PFSK-1 (cell line): ENCODE measurements at regions not wholly inside any gene's neighbourhood (a gene's known extent, or its start where the extent isn't known, plus 50 kb on each side); places are given as distances from the start of the nearest gene placed in this dataset.

Experiments
- FOXP2 ChIP-seq: optimal IDR thresholded peaks from 2 replicates; pipeline ENCODE3; 2011; ENCODE audit warnings: borderline replicate concordance, control low read depth, inconsistent platforms; ENCODE audit not compliant: insufficient read depth; ENCODE audit errors: extremely low read length, extremely low read depth
- POLR2AphosphoS5 ChIP-seq: IDR thresholded peaks from 2 replicates; pipeline ENCODE4 v1.6.1; 2012; ENCODE audit warnings: low read depth, mild to moderate bottlenecking, control low read depth, low read length, moderate library complexity
- SIN3A ChIP-seq: IDR thresholded peaks from 2 replicates; pipeline ENCODE4 v1.6.1; 2012; ENCODE audit warnings: mild to moderate bottlenecking, low read length, moderate library complexity, borderline replicate concordance; ENCODE audit not compliant: insufficient read depth
- TF ChIP-seq, protein P1 (sequence below), 2 experiments: IDR thresholded peaks; 2 replicates each; pipeline versions ENCODE4 v1.6.1 to v1.8.0; 2011 to 2012; ENCODE audit warnings: low read depth in 2 of 2, low read length in 2 of 2, control low read depth in 1 of 2, inconsistent platforms in 1 of 2, mild to moderate bottlenecking in 1 of 2, moderate library complexity in 1 of 2; ENCODE audit not compliant: insufficient read depth in 1 of 2

DNA sequence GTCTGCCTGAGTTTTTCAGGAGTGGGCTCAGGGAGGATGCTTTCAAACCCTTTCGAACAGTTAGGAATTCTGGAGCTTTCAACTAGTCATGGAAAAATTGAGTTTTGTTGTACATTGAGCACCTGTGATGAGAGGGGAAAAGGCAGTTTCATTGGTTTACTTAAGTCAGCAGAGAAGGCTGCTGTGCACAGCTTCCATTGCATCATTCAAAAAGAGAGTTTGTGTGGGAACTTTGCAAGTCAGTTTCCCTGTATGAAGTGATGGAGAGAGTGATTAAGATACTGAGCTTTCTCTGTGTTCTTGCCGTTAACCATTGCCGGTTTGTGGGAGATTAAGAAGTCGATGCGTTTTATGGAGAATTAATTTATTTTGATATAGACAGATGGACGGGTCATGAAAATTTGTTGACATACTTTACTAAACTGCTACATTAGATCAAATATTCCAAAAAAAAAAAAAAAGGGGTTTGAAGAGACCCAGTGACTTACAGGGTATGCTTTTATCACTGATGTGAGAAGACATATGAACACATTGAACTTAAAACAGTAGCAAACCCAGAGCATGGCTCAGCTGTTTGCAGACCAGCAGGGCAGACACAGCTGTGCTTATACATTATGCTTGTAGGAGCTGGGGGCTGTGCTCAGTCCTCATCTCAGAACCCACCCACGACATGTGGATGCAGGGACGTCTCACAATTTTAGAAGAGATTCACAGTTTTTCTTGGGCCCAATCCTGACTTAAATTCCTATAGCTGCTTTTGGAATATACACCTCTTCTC lies 234.1 kb downstream of the SOX4 start:
- TF ChIP-seq SIN3A (no peak), POLR2AphosphoS5 (no peak), FOXP2 (no peak)
- TF ChIP-seq, protein P1, sequence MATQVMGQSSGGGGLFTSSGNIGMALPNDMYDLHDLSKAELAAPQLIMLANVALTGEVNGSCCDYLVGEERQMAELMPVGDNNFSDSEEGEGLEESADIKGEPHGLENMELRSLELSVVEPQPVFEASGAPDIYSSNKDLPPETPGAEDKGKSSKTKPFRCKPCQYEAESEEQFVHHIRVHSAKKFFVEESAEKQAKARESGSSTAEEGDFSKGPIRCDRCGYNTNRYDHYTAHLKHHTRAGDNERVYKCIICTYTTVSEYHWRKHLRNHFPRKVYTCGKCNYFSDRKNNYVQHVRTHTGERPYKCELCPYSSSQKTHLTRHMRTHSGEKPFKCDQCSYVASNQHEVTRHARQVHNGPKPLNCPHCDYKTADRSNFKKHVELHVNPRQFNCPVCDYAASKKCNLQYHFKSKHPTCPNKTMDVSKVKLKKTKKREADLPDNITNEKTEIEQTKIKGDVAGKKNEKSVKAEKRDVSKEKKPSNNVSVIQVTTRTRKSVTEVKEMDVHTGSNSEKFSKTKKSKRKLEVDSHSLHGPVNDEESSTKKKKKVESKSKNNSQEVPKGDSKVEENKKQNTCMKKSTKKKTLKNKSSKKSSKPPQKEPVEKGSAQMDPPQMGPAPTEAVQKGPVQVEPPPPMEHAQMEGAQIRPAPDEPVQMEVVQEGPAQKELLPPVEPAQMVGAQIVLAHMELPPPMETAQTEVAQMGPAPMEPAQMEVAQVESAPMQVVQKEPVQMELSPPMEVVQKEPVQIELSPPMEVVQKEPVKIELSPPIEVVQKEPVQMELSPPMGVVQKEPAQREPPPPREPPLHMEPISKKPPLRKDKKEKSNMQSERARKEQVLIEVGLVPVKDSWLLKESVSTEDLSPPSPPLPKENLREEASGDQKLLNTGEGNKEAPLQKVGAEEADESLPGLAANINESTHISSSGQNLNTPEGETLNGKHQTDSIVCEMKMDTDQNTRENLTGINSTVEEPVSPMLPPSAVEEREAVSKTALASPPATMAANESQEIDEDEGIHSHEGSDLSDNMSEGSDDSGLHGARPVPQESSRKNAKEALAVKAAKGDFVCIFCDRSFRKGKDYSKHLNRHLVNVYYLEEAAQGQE (IDR thresholded peaks at IDR 0.05; ENCODE audit: insufficient read depth in 1 of 2, low read depth in 2 of 2, low read length in 2 of 2), result no peak
